ENCODE measurements at regions not wholly inside any gene's neighbourhood (a gene's known extent, or its start where the extent isn't known, plus 50 kb on each side); places are given as distances from the start of the nearest gene placed in this dataset. TPM values are rescaled to one million over a fixed set of nuclear protein-coding genes. Genes with fewer than 3 reads are reported as not detected.

DNA sequence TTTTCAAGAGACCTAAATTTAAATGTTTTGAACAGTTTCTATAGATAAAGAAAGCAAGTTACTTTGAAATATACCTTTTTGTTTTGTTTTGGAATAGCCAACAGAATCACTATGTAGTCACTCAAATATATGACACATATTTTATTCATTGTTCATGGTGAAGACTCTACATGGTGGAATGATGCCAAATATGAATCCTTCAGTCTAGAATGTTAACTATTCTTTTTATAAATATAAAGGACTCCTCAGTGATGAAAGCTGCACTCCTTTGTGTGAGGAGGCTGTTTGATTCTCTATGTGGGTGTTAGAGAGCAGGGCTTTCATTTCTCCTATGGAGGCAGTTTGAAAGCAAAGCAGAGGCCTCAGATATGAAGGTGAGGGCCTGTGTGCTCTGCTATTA is 396.4 kb upstream of the LRRTM1 start (continued):
- TF ChIP-seq BCL6 (CRISPR knock-in tag; IDR thresholded peaks at IDR 0.05) (no peak), ASH1L (IDR thresholded peaks at IDR 0.05; ENCODE audit: borderline replicate concordance, low read depth, partially characterized antibody) (no peak), ZNF785 (CRISPR knock-in tag; IDR thresholded peaks at IDR 0.05) (no peak)
- TF ChIP-seq, protein P1, sequence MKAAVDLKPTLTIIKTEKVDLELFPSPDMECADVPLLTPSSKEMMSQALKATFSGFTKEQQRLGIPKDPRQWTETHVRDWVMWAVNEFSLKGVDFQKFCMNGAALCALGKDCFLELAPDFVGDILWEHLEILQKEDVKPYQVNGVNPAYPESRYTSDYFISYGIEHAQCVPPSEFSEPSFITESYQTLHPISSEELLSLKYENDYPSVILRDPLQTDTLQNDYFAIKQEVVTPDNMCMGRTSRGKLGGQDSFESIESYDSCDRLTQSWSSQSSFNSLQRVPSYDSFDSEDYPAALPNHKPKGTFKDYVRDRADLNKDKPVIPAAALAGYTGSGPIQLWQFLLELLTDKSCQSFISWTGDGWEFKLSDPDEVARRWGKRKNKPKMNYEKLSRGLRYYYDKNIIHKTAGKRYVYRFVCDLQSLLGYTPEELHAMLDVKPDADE (conservative IDR thresholded peaks at IDR 0.05; ENCODE audit: control insufficient read depth, low read depth, low read length): no peak
- TF ChIP-seq, protein P2, sequence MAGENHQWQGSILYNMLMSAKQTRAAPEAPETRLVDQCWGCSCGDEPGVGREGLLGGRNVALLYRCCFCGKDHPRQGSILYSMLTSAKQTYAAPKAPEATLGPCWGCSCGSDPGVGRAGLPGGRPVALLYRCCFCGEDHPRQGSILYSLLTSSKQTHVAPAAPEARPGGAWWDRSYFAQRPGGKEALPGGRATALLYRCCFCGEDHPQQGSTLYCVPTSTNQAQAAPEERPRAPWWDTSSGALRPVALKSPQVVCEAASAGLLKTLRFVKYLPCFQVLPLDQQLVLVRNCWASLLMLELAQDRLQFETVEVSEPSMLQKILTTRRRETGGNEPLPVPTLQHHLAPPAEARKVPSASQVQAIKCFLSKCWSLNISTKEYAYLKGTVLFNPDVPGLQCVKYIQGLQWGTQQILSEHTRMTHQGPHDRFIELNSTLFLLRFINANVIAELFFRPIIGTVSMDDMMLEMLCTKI (IDR thresholded peaks at IDR 0.05; ENCODE audit: partially characterized antibody): no peak
- TF ChIP-seq, protein P3, sequence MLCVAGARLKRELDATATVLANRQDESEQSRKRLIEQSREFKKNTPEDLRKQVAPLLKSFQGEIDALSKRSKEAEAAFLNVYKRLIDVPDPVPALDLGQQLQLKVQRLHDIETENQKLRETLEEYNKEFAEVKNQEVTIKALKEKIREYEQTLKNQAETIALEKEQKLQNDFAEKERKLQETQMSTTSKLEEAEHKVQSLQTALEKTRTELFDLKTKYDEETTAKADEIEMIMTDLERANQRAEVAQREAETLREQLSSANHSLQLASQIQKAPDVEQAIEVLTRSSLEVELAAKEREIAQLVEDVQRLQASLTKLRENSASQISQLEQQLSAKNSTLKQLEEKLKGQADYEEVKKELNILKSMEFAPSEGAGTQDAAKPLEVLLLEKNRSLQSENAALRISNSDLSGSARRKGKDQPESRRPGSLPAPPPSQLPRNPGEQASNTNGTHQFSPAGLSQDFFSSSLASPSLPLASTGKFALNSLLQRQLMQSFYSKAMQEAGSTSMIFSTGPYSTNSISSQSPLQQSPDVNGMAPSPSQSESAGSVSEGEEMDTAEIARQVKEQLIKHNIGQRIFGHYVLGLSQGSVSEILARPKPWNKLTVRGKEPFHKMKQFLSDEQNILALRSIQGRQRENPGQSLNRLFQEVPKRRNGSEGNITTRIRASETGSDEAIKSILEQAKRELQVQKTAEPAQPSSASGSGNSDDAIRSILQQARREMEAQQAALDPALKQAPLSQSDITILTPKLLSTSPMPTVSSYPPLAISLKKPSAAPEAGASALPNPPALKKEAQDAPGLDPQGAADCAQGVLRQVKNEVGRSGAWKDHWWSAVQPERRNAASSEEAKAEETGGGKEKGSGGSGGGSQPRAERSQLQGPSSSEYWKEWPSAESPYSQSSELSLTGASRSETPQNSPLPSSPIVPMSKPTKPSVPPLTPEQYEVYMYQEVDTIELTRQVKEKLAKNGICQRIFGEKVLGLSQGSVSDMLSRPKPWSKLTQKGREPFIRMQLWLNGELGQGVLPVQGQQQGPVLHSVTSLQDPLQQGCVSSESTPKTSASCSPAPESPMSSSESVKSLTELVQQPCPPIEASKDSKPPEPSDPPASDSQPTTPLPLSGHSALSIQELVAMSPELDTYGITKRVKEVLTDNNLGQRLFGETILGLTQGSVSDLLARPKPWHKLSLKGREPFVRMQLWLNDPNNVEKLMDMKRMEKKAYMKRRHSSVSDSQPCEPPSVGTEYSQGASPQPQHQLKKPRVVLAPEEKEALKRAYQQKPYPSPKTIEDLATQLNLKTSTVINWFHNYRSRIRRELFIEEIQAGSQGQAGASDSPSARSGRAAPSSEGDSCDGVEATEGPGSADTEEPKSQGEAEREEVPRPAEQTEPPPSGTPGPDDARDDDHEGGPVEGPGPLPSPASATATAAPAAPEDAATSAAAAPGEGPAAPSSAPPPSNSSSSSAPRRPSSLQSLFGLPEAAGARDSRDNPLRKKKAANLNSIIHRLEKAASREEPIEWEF (CRISPR knock-in tag; IDR thresholded peaks at IDR 0.05): no peak
- TF ChIP-seq, protein P4, sequence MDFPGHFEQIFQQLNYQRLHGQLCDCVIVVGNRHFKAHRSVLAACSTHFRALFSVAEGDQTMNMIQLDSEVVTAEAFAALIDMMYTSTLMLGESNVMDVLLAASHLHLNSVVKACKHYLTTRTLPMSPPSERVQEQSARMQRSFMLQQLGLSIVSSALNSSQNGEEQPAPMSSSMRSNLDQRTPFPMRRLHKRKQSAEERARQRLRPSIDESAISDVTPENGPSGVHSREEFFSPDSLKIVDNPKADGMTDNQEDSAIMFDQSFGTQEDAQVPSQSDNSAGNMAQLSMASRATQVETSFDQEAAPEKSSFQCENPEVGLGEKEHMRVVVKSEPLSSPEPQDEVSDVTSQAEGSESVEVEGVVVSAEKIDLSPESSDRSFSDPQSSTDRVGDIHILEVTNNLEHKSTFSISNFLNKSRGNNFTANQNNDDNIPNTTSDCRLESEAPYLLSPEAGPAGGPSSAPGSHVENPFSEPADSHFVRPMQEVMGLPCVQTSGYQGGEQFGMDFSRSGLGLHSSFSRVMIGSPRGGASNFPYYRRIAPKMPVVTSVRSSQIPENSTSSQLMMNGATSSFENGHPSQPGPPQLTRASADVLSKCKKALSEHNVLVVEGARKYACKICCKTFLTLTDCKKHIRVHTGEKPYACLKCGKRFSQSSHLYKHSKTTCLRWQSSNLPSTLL (IDR thresholded peaks at IDR 0.05): no peak

Small RNAs in the stretch of these regions (small RNA-seq; reads per million reads assigned to genes)
- gene AC013262.1 (not detected), gene AC138623.1 (not detected), gene RF00019 (not detected), gene RN7SL201P (not detected), gene RNA5SP99 (7.1 reads per million, percentile 94 among the genes with 10 or more reads in this experiment), gene RNU6-1312P (not detected), gene RNU6-685P (not detected), gene RPL37P10 (not detected)
